Tibial nerve (tissue), 4 donors: ENCODE measurements at regions not wholly inside any gene's neighbourhood (a gene's known extent, or its start where the extent isn't known, plus 50 kb on each side); places are given as distances from the start of the nearest gene placed in this dataset.

ENCODE experiments used
- DNase-seq, 2 donors: peaks; one replicate each; pipeline ENCODE4 v3.0.0-alpha.2; 2019; ENCODE audit warnings: low spot score in 2 of 2
- H3K27ac ChIP-seq, 4 donors: fragments of 200-600 bp; sonication (generic) in 3 of 4; one replicate each; pipeline ENCODE4 v1.5.1; 2017 to 2019; ENCODE audit warnings: mild to moderate bottlenecking in 1 of 4
- H3K27me3 ChIP-seq, 2 donors: fragments of 200-600 bp; sonication (generic) in 1 of 2; one replicate each; pipeline versions ENCODE4 v1.5.1 to v1.6.0; 2017 to 2019
- H3K36me3 ChIP-seq, 3 donors: fragments of 200-600 bp; sonication (generic); one replicate each; pipeline ENCODE4 v1.5.1; 2018 to 2019
- H3K4me1 ChIP-seq, 4 donors: fragments of 200-600 bp; sonication (generic) in 3 of 4; one replicate each; pipeline ENCODE4 v1.5.1; 2017 to 2019
- H3K4me3 ChIP-seq, 4 donors: fragments of 200-600 bp; sonication (generic) in 3 of 4; one replicate each; pipeline ENCODE4 v1.5.1; 2017 to 2019; ENCODE audit warnings: mild to moderate bottlenecking in 1 of 4, moderate library complexity in 1 of 4
- H3K9me3 ChIP-seq, 4 donors: fragments of 200-600 bp; sonication (generic) in 3 of 4; one replicate each; pipeline ENCODE4 v1.5.1; 2017 to 2019
- CTCF ChIP-seq, 5 experiments: fragments of 200-600 bp in 3 of 5; fragments of 450-650 bp in 2 of 5; sonication (generic) in 3 of 5; IDR thresholded peaks; one replicate each; pipeline ENCODE4 v1.5.1; 2016 to 2019; ENCODE audit warnings: antibody characterized with exemption in 5 of 5, mild to moderate bottlenecking in 3 of 5, moderate library complexity in 2 of 5
- EP300 ChIP-seq, 2 donors: sonication (generic); formaldehyde crosslinking; IDR thresholded peaks; one replicate each; pipeline ENCODE4 v1.6.1; 2017; ENCODE audit warnings: antibody characterized with exemption in 2 of 2, mild to moderate bottlenecking in 1 of 2
- POLR2A ChIP-seq, 2 donors: fragments of 450-650 bp; IDR thresholded peaks; one replicate each; pipeline ENCODE4 v1.6.1; 2017; ENCODE audit warnings: antibody characterized with exemption in 2 of 2, mild to moderate bottlenecking in 2 of 2, moderate library complexity in 2 of 2
- WGBS, 2 donors: methylation state at CpG; one replicate each; pipeline ENCODE4 v1.1.5; 2018; 5-methylcytosine and 5-hydroxymethylcytosine counted together

- WGBS, 2 donors = 56 to 79% methylated on average over 2 of the region's 2 CpGs
- H3K27me3 ChIP-seq = no peaks in the 10 kb centered on the region
- no peaks in the 10 kb centered on the region for H3K36me3 ChIP-seq
- no peaks in the 10 kb centered on the region for H3K9me3 ChIP-seq
- TF ChIP-seq EP300 (IDR thresholded peaks at IDR 0.05) (no peak), CTCF (IDR thresholded peaks at IDR 0.05) (no peak), POLR2A (IDR thresholded peaks at IDR 0.05) (no peak)
- no peak overlapping the region for H3K4me3 ChIP-seq
- no peaks in the 10 kb centered on the region for H3K4me1 ChIP-seq
- no peak overlapping the region for H3K27ac ChIP-seq
- no peak for DNase-seq
Observed at GRCh38 chr15:62320259-62320658, 155.2 kb upstream of the C2CD4B start.

GRCh38 chr15:62323353-62323890 is 158.3 kb upstream of the C2CD4B start:
- WGBS, 2 donors = 60 to 72% methylated on average over 8 of the region's 8 CpGs
- no peak overlapping the region for H3K27ac ChIP-seq
- peaks cover 0 to 5% (median 0%) of the 10 kb centered on the region in 4 donors for H3K4me1 ChIP-seq
- no peak for TF ChIP-seq EP300 (IDR thresholded peaks at IDR 0.05)
- no peak for TF ChIP-seq POLR2A (IDR thresholded peaks at IDR 0.05)
- no peak for TF ChIP-seq CTCF (IDR thresholded peaks at IDR 0.05)
- H3K4me3 ChIP-seq = no peak overlapping the region
- H3K27me3 ChIP-seq = no peaks in the 10 kb centered on the region
- no peaks in the 10 kb centered on the region for H3K9me3 ChIP-seq
- no peaks in the 10 kb centered on the region for H3K36me3 ChIP-seq
- no peak for DNase-seq

GRCh38 chr15:62324382-62324781 is 159.3 kb upstream of the C2CD4B start:
- Histone ChIP-seq H3K27ac (no peak overlapping the region), H3K27me3 (no peaks in the 10 kb centered on the region), H3K9me3 (no peaks in the 10 kb centered on the region), H3K36me3 (no peaks in the 10 kb centered on the region), H3K4me1 (peaks cover 0 to 5% (median 0%) of the 10 kb centered on the region in 4 donors), H3K4me3 (no peak overlapping the region)
- no peak for TF ChIP-seq POLR2A (IDR thresholded peaks at IDR 0.05)
- 61 to 64% methylated on average over 5 of the region's 5 CpGs for WGBS, 2 donors
- DNase-seq = no peak

- Histone ChIP-seq H3K4me3 (no peak overlapping the region), H3K4me1 (peaks cover 0 to 5% (median 0%) of the 10 kb centered on the region in 4 donors), H3K27ac (no peak overlapping the region), H3K36me3 (no peaks in the 10 kb centered on the region), H3K27me3 (no peaks in the 10 kb centered on the region), H3K9me3 (no peaks in the 10 kb centered on the region)
- no peak for TF ChIP-seq POLR2A (IDR thresholded peaks at IDR 0.05)
- no peak for TF ChIP-seq EP300 (IDR thresholded peaks at IDR 0.05)
- no peak for TF ChIP-seq CTCF (IDR thresholded peaks at IDR 0.05)
- 44% methylated on average over 7 of the region's 7 CpGs for WGBS, 2 donors
- DNase-seq = no peak
Observed at GRCh38 chr15:62325597-62325996, 160.5 kb upstream of the C2CD4B start.

- no peak for DNase-seq
- Histone ChIP-seq H3K9me3 (no peaks in the 10 kb centered on the region), H3K4me3 (no peak overlapping the region), H3K27ac (no peak overlapping the region), H3K4me1 (peaks cover 0 to 5% (median 0%) of the 10 kb centered on the region in 4 donors), H3K27me3 (no peaks in the 10 kb centered on the region), H3K36me3 (no peaks in the 10 kb centered on the region)
- no peak for TF ChIP-seq POLR2A (IDR thresholded peaks at IDR 0.05)
- TF ChIP-seq CTCF (IDR thresholded peaks at IDR 0.05) = no peak
- TF ChIP-seq EP300 (IDR thresholded peaks at IDR 0.05) = no peak
- WGBS, 2 donors = 75 to 80% methylated on average over 3 of the region's 3 CpGs
Observed at GRCh38 chr15:62326460-62327011, 161.5 kb upstream of the C2CD4B start.
